ENCODE measurements at regions not wholly inside any gene's neighbourhood (a gene's known extent, or its start where the extent isn't known, plus 50 kb on each side); places are given as distances from the start of the nearest gene placed in this dataset.
"Not testable (repeated sequence)": the region's sequence is repeated elsewhere in the genome, so short reads cannot be mapped to it uniquely, and the experiment has no call there.

DNA sequence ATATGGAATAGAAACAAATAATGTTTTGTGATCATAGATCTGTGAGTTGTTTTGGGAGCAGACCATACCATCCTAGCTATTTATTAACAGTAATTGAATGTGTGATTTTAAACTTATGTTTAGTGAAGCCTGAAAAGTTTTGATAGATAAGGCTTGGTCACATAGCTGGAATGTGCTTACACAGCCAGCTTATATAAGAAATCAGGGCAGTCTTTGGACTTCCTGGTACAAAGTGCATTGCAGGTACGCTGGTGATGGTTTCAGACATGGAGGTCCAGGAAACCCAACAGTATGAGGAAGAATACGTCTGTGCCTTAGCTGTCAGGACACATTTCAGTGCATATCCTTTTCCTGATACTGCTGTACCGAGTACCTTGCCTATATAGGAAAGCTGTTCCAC, 2316.2 kb upstream of the PCDH20 start:
- no peaks in the 10 kb centered on the region for H3K4me1 ChIP-seq (ENCODE audit: control insufficient read depth in 1 of 2, insufficient read depth in 2 of 2, low read length in 2 of 2)
- intact Hi-C loops (cut with DNase I): no loop called here
- WGBS, 2 donors: 84 to 88% methylated on average over 3 of the region's 3 CpGs

DNA sequence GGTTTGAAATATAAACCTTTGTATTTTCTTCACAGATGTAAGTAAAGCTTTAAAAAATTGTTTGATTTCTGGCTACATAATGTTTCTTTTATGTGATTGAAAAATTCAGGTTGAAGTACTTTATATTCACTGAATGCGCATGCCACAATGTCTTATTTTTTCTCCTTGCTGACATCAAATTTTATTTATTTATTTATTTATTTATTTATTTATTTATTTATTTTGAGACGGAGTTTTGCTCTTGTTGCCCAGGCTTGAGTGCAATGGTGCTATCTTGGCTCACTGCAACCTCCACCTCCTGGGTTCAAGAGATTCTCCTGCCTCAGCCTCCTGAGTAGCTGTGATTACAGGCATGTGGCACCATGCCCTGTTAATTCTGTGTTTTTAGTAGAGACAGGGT, 2296.5 kb upstream of the PCDH20 start:
- H3K27me3 ChIP-seq (ENCODE audit: control insufficient read depth in 1 of 2, insufficient read depth in 2 of 2, low read length in 1 of 2); H3K4me3 ChIP-seq (ENCODE audit: low read length in 2 of 2); intact Hi-C loops (cut with DNase I); H3K27ac ChIP-seq (ENCODE audit: low read depth in 1 of 2, low read length in 2 of 2); ATAC-seq (ENCODE audit: low FRiP score); H3K9me3 ChIP-seq (ENCODE audit: control insufficient read depth, low read length); H3K4me1 ChIP-seq (ENCODE audit: control insufficient read depth in 1 of 2, insufficient read depth in 2 of 2, low read length in 2 of 2); H3K36me3 ChIP-seq (ENCODE audit: control insufficient read depth in 1 of 2, insufficient read depth in 2 of 2, low read length in 1 of 2); DNase-seq: not testable (repeated sequence)
- WGBS, 2 donors: 92 to 94% methylated on average over 2 of the region's 2 CpGs

More for the DNA sequence above, 2316.2 kb upstream of the PCDH20 start:
- no peak for ATAC-seq (ENCODE audit: low FRiP score)
- no peak overlapping the region for H3K4me3 ChIP-seq (ENCODE audit: low read length in 2 of 2)
- DNase-seq: no peak
- H3K36me3 ChIP-seq (ENCODE audit: control insufficient read depth in 1 of 2, insufficient read depth in 2 of 2, low read length in 1 of 2): no peaks in the 10 kb centered on the region
- H3K9me3 ChIP-seq (ENCODE audit: control insufficient read depth, low read length): no peaks in the 10 kb centered on the region
- no peak overlapping the region for H3K27ac ChIP-seq (ENCODE audit: low read depth in 1 of 2, low read length in 2 of 2)
- H3K27me3 ChIP-seq (ENCODE audit: control insufficient read depth in 1 of 2, insufficient read depth in 2 of 2, low read length in 1 of 2): no peaks in the 10 kb centered on the region

DNA sequence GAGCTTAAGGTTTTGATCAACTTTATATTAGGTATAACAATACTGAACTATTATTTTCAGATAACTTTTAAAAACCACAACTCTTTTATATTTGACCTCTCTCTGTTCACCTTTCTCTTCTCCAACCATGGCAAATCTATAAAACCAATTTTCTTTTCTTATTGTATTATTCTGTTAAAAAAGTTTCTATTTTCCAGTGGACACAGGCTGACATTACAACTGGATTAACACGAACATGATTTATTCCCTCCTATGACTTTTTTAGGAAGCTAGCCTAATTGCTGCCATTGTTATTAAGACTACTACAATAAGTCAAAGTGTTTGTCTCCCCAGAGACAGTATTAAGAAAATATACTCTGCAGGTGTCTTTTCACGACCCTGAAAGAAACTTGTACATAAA, 2291.1 kb upstream of the PCDH20 start:
- Histone ChIP-seq H3K4me1 (ENCODE audit: control insufficient read depth in 1 of 2, insufficient read depth in 2 of 2, low read length in 2 of 2) (no peaks in the 10 kb centered on the region), H3K9me3 (ENCODE audit: control insufficient read depth, low read length) (no peaks in the 10 kb centered on the region), H3K27ac (ENCODE audit: low read depth in 1 of 2, low read length in 2 of 2) (no peak overlapping the region), H3K27me3 (ENCODE audit: control insufficient read depth in 1 of 2, insufficient read depth in 2 of 2, low read length in 1 of 2) (no peaks in the 10 kb centered on the region), H3K36me3 (ENCODE audit: control insufficient read depth in 1 of 2, insufficient read depth in 2 of 2, low read length in 1 of 2) (no peaks in the 10 kb centered on the region), H3K4me3 (ENCODE audit: low read length in 2 of 2) (no peak overlapping the region)
- intact Hi-C loops (cut with DNase I): no loop called here
- DNase-seq (no peak), ATAC-seq (ENCODE audit: low FRiP score) (no peak)
- 54 to 56% methylated on average over 2 of the region's 2 CpGs for WGBS, 2 donors

DNA sequence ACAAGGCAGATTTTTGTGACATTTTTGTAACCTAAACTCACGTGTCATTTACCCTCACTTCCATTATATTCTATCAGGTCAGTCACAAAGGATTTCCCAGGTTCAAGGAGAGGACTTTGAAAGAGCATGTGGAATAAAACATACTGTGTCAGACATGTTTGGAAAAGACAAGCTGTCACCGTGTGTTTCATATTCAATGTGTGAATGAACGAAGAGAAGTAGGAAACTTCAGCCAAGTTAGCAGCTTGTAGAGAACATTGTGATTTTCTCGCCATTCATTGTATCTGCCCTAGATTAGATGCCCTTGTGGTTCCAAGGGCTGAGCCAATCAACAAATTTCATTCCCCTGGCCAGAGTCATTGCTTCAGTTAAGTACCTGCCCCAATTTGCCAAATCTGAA, 2288.9 kb upstream of the PCDH20 start:
- Histone ChIP-seq H3K36me3 (ENCODE audit: control insufficient read depth in 1 of 2, insufficient read depth in 2 of 2, low read length in 1 of 2) (no peaks in the 10 kb centered on the region), H3K9me3 (ENCODE audit: control insufficient read depth, low read length) (no peaks in the 10 kb centered on the region), H3K27ac (ENCODE audit: low read depth in 1 of 2, low read length in 2 of 2) (no peak overlapping the region), H3K4me1 (ENCODE audit: control insufficient read depth in 1 of 2, insufficient read depth in 2 of 2, low read length in 2 of 2) (no peaks in the 10 kb centered on the region), H3K27me3 (ENCODE audit: control insufficient read depth in 1 of 2, insufficient read depth in 2 of 2, low read length in 1 of 2) (no peaks in the 10 kb centered on the region), H3K4me3 (ENCODE audit: low read length in 2 of 2) (no peak overlapping the region)
- 40 to 50% methylated on average over 4 of the region's 4 CpGs for WGBS, 2 donors
- DNase-seq (no peak), ATAC-seq (ENCODE audit: low FRiP score) (no peak)
- intact Hi-C loops (cut with DNase I): no loop called here

DNA sequence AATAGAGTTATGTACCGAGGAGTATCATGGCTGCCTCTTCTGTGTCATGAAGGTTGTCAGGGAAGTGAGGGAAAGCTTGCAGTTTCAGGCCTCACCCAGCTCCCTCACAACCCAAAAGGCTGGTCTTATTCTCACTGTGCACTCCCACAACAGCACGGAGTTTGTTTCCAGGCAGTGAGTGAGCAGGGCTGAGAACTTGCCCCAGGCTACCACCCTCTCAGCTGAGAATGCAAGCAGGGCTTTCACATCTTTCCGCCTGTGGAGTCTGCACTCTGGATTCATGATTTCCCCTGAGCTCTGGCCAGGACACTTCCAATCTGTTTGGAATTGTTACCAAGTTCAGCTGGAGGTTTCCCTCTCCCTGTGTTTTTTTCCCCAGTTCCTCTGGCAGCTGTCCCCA, 2284.7 kb upstream of the PCDH20 start:
- Histone ChIP-seq H3K9me3 (ENCODE audit: control insufficient read depth, low read length) (no peaks in the 10 kb centered on the region), H3K27ac (ENCODE audit: low read depth in 1 of 2, low read length in 2 of 2) (no peak overlapping the region), H3K4me1 (ENCODE audit: control insufficient read depth in 1 of 2, insufficient read depth in 2 of 2, low read length in 2 of 2) (no peaks in the 10 kb centered on the region), H3K36me3 (ENCODE audit: control insufficient read depth in 1 of 2, insufficient read depth in 2 of 2, low read length in 1 of 2) (no peaks in the 10 kb centered on the region), H3K27me3 (ENCODE audit: control insufficient read depth in 1 of 2, insufficient read depth in 2 of 2, low read length in 1 of 2) (no peaks in the 10 kb centered on the region), H3K4me3 (ENCODE audit: low read length in 2 of 2) (no peak overlapping the region)
- no peak for DNase-seq
- ATAC-seq (ENCODE audit: low FRiP score): no peak
- WGBS, 2 donors: 77 to 83% methylated on average over 3 of the region's 3 CpGs
- intact Hi-C loops (cut with DNase I): no loop called here

DNA sequence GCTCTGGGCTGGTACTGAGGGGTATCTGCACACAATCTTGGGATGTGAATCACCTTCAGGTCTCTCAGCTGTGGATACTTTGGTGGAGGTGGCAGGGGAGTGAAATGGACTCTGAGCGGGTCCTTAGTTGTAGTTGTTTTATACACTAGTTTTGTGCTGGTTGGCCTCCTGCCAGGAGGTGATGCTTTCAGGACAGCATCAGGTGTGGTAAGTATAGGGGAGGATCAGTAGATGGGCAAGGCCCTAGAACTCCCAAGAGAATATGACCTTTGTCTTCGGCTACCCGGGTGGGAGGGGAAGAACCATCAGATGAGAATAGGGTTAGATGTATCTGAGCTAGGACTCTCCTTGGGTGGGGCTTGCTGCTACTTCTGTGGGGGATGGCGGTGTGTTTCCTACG, 2284.3 kb upstream of the PCDH20 start:
- intact Hi-C loops (cut with DNase I): no loop called here

DNA sequence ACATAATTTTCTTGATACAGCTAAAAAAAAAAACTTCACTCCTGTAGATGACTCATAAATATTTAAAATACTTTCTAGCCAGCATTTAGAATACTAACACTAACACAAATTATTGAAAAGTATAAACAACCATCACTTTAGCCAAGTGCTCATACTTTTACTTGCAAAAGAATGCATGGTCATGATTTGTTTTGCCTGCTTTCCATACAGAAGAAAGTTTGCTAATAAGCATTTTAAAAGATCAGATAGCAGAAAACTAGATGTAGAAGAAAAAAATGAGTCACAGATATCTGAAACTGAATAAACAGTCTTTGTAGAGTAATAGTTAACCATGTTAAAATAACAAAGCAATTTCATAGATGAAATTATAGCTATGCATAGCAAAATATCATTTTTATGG, 2280.4 kb upstream of the PCDH20 start:
- H3K27ac ChIP-seq (ENCODE audit: low read depth in 1 of 2, low read length in 2 of 2): no peak overlapping the region
- H3K36me3 ChIP-seq (ENCODE audit: control insufficient read depth in 1 of 2, insufficient read depth in 2 of 2, low read length in 1 of 2): no peaks in the 10 kb centered on the region
- peaks cover 2% of the 10 kb centered on the region for H3K9me3 ChIP-seq (ENCODE audit: control insufficient read depth, low read length)
- ATAC-seq (ENCODE audit: low FRiP score): no peak
- H3K4me1 ChIP-seq (ENCODE audit: control insufficient read depth in 1 of 2, insufficient read depth in 2 of 2, low read length in 2 of 2): no peaks in the 10 kb centered on the region
- no peak overlapping the region for H3K4me3 ChIP-seq (ENCODE audit: low read length in 2 of 2)
- intact Hi-C loops (cut with DNase I): no loop called here
- H3K27me3 ChIP-seq (ENCODE audit: control insufficient read depth in 1 of 2, insufficient read depth in 2 of 2, low read length in 1 of 2): no peaks in the 10 kb centered on the region
- no peak for DNase-seq

More for the DNA sequence above, 2284.3 kb upstream of the PCDH20 start:
- WGBS, 2 donors: 93 to 97% methylated on average over 5 of the region's 5 CpGs
- ATAC-seq (ENCODE audit: low FRiP score): no peak
- no peaks in the 10 kb centered on the region for H3K27me3 ChIP-seq (ENCODE audit: control insufficient read depth in 1 of 2, insufficient read depth in 2 of 2, low read length in 1 of 2)
- H3K27ac ChIP-seq (ENCODE audit: low read depth in 1 of 2, low read length in 2 of 2): no peak overlapping the region
- H3K4me1 ChIP-seq (ENCODE audit: control insufficient read depth in 1 of 2, insufficient read depth in 2 of 2, low read length in 2 of 2): no peaks in the 10 kb centered on the region
- H3K36me3 ChIP-seq (ENCODE audit: control insufficient read depth in 1 of 2, insufficient read depth in 2 of 2, low read length in 1 of 2): no peaks in the 10 kb centered on the region
- DNase-seq: no peak
- H3K9me3 ChIP-seq (ENCODE audit: control insufficient read depth, low read length): no peaks in the 10 kb centered on the region
- H3K4me3 ChIP-seq (ENCODE audit: low read length in 2 of 2): no peak overlapping the region

DNA sequence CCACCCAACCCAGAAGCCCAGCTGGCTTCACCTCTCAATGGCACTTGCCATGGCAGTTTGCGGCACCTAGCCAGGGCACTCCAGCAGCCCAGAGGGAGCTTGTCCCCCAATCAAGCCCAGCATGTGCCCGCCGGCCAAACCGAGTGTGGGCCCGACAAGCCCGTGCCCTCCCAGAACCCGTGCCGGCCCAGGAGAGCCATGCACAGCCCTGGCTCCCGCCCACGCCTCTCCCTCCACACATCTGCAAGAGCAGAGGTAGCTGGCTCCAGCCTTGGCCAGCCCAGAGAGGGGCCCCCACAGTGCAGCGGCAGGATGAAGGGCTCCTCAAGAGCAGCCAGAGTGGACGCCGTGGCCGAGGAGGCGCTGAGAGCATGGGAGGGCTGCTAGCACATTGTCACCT, 2278.0 kb upstream of the PCDH20 start:
- Histone ChIP-seq H3K36me3 (ENCODE audit: control insufficient read depth in 1 of 2, insufficient read depth in 2 of 2, low read length in 1 of 2) (no peaks in the 10 kb centered on the region), H3K4me3 (ENCODE audit: low read length in 2 of 2) (no peak overlapping the region), H3K27ac (ENCODE audit: low read depth in 1 of 2, low read length in 2 of 2) (no peak overlapping the region), H3K27me3 (ENCODE audit: control insufficient read depth in 1 of 2, insufficient read depth in 2 of 2, low read length in 1 of 2) (no peaks in the 10 kb centered on the region), H3K4me1 (ENCODE audit: control insufficient read depth in 1 of 2, insufficient read depth in 2 of 2, low read length in 2 of 2) (no peaks in the 10 kb centered on the region), H3K9me3 (ENCODE audit: control insufficient read depth, low read length) (peaks cover 2% of the 10 kb centered on the region)
- WGBS, 2 donors: 94 to 96% methylated on average over 15 of the region's 15 CpGs
- intact Hi-C loops (cut with DNase I): no loop called here
- DNase-seq (peak in 1 of 2 donors; percentile 29), ATAC-seq (ENCODE audit: low FRiP score) (no peak)

DNA sequence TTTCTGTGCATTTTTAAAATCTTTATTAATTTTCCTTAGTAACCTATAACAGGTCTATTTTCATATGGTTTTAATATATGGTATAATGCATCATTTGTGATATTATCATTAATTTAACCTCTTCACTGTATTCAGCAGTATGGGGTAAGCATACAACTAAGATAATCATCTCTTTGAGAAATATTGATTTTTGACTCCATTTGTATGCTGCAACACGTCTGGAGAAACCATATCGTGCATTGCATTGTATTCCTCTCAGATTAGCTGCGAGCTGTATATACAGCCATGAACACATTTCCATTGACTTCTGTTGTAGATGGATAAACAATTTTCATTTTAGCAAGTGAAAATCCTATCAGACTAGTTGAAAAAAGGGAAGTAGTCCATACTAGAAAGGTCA, 2275.8 kb upstream of the PCDH20 start:
- Histone ChIP-seq H3K27ac (ENCODE audit: low read depth in 1 of 2, low read length in 2 of 2) (no peak overlapping the region), H3K4me1 (ENCODE audit: control insufficient read depth in 1 of 2, insufficient read depth in 2 of 2, low read length in 2 of 2) (no peaks in the 10 kb centered on the region), H3K36me3 (ENCODE audit: control insufficient read depth in 1 of 2, insufficient read depth in 2 of 2, low read length in 1 of 2) (no peaks in the 10 kb centered on the region), H3K27me3 (ENCODE audit: control insufficient read depth in 1 of 2, insufficient read depth in 2 of 2, low read length in 1 of 2) (no peaks in the 10 kb centered on the region), H3K4me3 (ENCODE audit: low read length in 2 of 2) (no peak overlapping the region), H3K9me3 (ENCODE audit: control insufficient read depth, low read length) (peaks cover 2% of the 10 kb centered on the region)
- DNase-seq (no peak), ATAC-seq (ENCODE audit: low FRiP score) (no peak)
- WGBS, 2 donors: 85 to 86% methylated on average over 3 of the region's 3 CpGs
- intact Hi-C loops (cut with DNase I): no loop called here
